ENCODE measurements at regions not wholly inside any gene's neighbourhood (a gene's known extent, or its start where the extent isn't known, plus 50 kb on each side); places are given as distances from the start of the nearest gene placed in this dataset.
A peak's percentile ranks its signal among the peaks of the same experiment; 100 is the strongest.
"Not testable (repeated sequence)": the region's sequence is repeated elsewhere in the genome, so short reads cannot be mapped to it uniquely, and the experiment has no call there.

DNA sequence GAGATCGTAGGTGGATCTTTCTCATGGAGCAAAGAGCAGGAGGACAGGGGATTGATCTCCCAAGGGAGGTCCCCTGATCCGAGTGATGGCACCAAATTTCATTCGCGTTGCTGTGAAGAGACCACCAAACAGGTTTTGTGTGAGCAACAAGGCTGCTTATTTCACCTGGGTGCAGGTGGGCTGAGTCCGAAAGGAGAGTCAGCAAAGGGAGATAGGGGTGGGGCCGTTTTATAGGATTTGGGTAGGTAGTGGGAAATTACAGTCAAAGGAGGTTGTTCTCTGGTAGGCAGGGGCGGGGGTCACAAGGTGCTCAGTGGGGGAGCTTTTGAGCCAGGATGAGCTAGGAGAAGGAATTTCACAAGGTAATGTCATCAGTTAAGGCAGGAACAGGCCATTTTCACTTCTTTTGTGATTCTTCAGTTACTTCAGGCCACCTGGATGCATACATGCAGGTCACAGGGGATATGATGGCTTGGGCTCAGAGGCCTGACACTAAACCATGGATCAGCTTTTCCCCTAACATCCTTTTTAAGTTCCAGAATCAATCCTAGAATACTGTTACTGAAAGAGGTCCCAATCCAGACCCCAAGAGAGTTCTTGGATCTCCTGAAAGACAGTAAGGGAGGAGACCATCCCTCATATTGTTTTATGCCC lies 110.6 kb upstream of the PPM1J start:
- H2BK5ac ChIP-seq (ENCODE audit: low read depth, low read length, poor library complexity, severe bottlenecking); DNase-seq; H2BK120ac ChIP-seq (ENCODE audit: low read depth, low read length); H3K4me2 ChIP-seq (ENCODE audit: low read length, poor library complexity, severe bottlenecking); H2AFZ ChIP-seq (ENCODE audit: low read depth, low read length); H3K27ac ChIP-seq (ENCODE audit: low read length, poor library complexity, severe bottlenecking); H3K4me1 ChIP-seq (ENCODE audit: control insufficient read depth, insufficient read depth, low read depth, low read length); H3K4me3 ChIP-seq (ENCODE audit: insufficient read depth in 1 of 2, low read depth in 1 of 2, low read length in 2 of 2); H3K27me3 ChIP-seq (ENCODE audit: control insufficient read depth in 1 of 2, insufficient read depth in 1 of 2, low read length in 2 of 2); H3K79me1 ChIP-seq (replicated peaks; ENCODE audit: low read length, poor library complexity, severe bottlenecking); H2BK15ac ChIP-seq (ENCODE audit: low read depth, poor library complexity, severe bottlenecking); H4K8ac ChIP-seq (ENCODE audit: low read length); H3K23ac ChIP-seq (ENCODE audit: low read length in 2 of 2); H3K9ac ChIP-seq (ENCODE audit: low read length); H3K14ac ChIP-seq (ENCODE audit: low read length in 2 of 2); H3K18ac ChIP-seq (ENCODE audit: low read depth in 1 of 2, low read length in 2 of 2); H3K36me3 ChIP-seq (ENCODE audit: control insufficient read depth in 1 of 2, insufficient read depth in 2 of 2, low read depth in 1 of 2, low read length in 2 of 2); H2BK12ac ChIP-seq (ENCODE audit: low read length in 2 of 2); H4K91ac ChIP-seq (ENCODE audit: low read length); H3K4ac ChIP-seq (ENCODE audit: low read depth in 1 of 2, low read length in 2 of 2); H2AK5ac ChIP-seq (ENCODE audit: low read length, severe bottlenecking); H3K9me3 ChIP-seq (ENCODE audit: control insufficient read depth, low read length): not testable (repeated sequence)
- WGBS = 62% methylated on average over 6 of the region's 7 CpGs

DNA sequence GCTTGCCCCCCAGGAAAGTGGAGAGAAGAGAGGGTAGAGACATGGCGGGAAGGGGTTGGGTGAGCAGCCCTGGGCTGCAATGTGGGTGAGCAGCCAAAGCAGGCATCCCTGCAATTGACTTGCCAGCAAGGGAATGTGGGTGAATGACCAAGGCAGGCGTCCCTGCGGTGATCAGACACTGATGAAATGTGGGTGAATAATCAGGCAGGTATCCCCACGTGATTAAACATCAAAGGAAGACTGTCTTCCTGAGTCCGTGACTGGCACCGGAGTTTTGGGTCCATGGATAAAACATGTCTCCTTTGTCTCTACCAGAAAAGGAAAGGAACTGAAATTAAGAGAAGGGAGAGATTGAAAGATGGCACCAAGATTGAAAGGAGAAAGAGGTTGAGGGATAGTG lies 109.9 kb upstream of the PPM1J start:
- H2AFZ ChIP-seq (ENCODE audit: low read depth, low read length); H2BK15ac ChIP-seq (ENCODE audit: low read depth, poor library complexity, severe bottlenecking); H3K14ac ChIP-seq (ENCODE audit: low read length in 2 of 2); H2AK5ac ChIP-seq (ENCODE audit: low read length, severe bottlenecking); H2BK120ac ChIP-seq (ENCODE audit: low read depth, low read length); H4K8ac ChIP-seq (ENCODE audit: low read length); H3K18ac ChIP-seq (ENCODE audit: low read depth in 1 of 2, low read length in 2 of 2); H3K36me3 ChIP-seq (ENCODE audit: control insufficient read depth in 1 of 2, insufficient read depth in 2 of 2, low read depth in 1 of 2, low read length in 2 of 2); H3K27me3 ChIP-seq (ENCODE audit: control insufficient read depth in 1 of 2, insufficient read depth in 1 of 2, low read length in 2 of 2); H3K4me2 ChIP-seq (ENCODE audit: low read length, poor library complexity, severe bottlenecking); H3K9ac ChIP-seq (ENCODE audit: low read length); H3K4me1 ChIP-seq (ENCODE audit: control insufficient read depth, insufficient read depth, low read depth, low read length); H2BK12ac ChIP-seq (ENCODE audit: low read length in 2 of 2); H3K4me3 ChIP-seq (ENCODE audit: insufficient read depth in 1 of 2, low read depth in 1 of 2, low read length in 2 of 2); H3K27ac ChIP-seq (ENCODE audit: low read length, poor library complexity, severe bottlenecking); DNase-seq; H3K9me3 ChIP-seq (ENCODE audit: control insufficient read depth, low read length); H4K91ac ChIP-seq (ENCODE audit: low read length); H3K79me1 ChIP-seq (replicated peaks; ENCODE audit: low read length, poor library complexity, severe bottlenecking); H2BK5ac ChIP-seq (ENCODE audit: low read depth, low read length, poor library complexity, severe bottlenecking); H3K23ac ChIP-seq (ENCODE audit: low read length in 2 of 2); H3K4ac ChIP-seq (ENCODE audit: low read depth in 1 of 2, low read length in 2 of 2): not testable (repeated sequence)
- WGBS = 87% methylated on average over 6 of the region's 6 CpGs

DNA sequence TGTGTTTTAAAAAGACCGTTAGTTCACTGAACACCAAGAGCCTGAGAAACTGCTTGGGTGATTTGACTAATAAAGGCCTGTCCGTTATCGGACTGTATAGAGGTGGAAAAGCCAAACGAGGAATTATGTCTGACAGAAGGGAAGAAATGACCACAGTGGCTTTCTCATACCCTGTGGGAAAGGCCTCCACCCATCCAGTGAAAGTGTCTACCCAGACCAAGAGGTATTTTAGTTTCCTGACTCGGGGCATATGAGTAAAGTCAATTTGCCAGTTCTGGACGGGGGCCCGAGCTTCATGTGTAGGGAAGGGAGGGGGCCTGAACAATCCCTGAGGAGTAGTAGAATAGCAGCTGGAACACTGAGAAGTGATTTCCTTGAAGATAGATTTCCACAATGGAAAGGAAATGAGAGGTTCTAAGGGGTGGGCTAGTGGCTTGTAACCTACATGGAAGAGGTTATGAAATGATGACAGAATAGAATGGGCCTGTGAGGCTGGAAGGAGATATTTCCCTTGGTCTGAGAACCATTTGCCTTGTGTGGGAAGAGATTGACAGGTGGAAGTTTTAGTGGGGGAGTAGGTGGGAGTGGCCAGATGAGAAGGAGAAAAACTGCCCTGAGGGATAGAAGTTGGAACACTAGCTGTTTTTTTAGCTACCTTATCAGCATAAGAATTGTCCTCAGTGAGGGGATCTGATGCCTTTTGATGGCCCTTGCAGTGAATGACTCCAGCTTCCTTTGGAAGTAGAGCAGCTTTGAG lies 106.4 kb upstream of the PPM1J start:
- H2AK5ac ChIP-seq (ENCODE audit: low read length, severe bottlenecking); H3K27ac ChIP-seq (ENCODE audit: low read length, poor library complexity, severe bottlenecking); DNase-seq; H3K36me3 ChIP-seq (ENCODE audit: control insufficient read depth in 1 of 2, insufficient read depth in 2 of 2, low read depth in 1 of 2, low read length in 2 of 2); H3K4me1 ChIP-seq (ENCODE audit: control insufficient read depth, insufficient read depth, low read depth, low read length); H3K14ac ChIP-seq (ENCODE audit: low read length in 2 of 2); H3K4me2 ChIP-seq (ENCODE audit: low read length, poor library complexity, severe bottlenecking); H2BK15ac ChIP-seq (ENCODE audit: low read depth, poor library complexity, severe bottlenecking); H3K4me3 ChIP-seq (ENCODE audit: insufficient read depth in 1 of 2, low read depth in 1 of 2, low read length in 2 of 2); H3K18ac ChIP-seq (ENCODE audit: low read depth in 1 of 2, low read length in 2 of 2); H3K9ac ChIP-seq (ENCODE audit: low read length); H3K9me3 ChIP-seq (ENCODE audit: control insufficient read depth, low read length); H4K91ac ChIP-seq (ENCODE audit: low read length); H2BK12ac ChIP-seq (ENCODE audit: low read length in 2 of 2); H4K8ac ChIP-seq (ENCODE audit: low read length); H3K27me3 ChIP-seq (ENCODE audit: control insufficient read depth in 1 of 2, insufficient read depth in 1 of 2, low read length in 2 of 2); H3K79me1 ChIP-seq (replicated peaks; ENCODE audit: low read length, poor library complexity, severe bottlenecking); H2AFZ ChIP-seq (ENCODE audit: low read depth, low read length); H2BK5ac ChIP-seq (ENCODE audit: low read depth, low read length, poor library complexity, severe bottlenecking); H3K23ac ChIP-seq (ENCODE audit: low read length in 2 of 2); H2BK120ac ChIP-seq (ENCODE audit: low read depth, low read length); H3K4ac ChIP-seq (ENCODE audit: low read depth in 1 of 2, low read length in 2 of 2): not testable (repeated sequence)
- WGBS = 89% methylated on average over 7 of the region's 7 CpGs

DNA sequence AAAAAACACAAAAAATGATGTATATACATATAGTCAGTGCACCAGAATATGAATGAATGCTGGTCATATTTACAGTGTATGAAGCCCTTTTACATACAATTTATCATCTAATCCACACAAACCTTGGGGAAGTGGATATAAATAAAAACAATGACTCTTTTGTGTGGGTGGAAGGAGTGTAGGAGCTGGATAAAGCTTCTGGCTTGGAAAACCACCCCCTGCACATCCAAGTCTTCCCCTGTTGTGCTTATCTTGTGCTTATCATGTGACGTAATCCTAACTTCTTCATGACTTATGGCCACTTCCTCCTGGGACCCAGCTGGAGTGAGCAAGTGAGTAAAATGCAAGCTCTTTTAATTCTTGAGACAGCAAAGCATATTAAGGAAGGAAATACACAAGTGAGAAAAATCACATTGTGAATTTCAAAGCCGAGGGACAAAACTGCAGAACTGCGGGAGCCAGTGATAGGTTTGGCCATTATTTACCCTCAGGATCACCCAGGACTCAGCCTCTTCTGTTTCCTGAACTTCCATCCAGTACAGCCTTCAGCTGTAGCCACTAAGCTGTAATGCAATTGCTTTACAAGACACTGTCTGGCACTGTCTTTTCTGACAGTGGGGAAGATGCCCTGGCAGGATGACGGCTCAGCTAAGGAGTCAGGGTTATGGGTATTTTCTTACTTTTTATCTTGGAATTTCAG lies 104.0 kb upstream of the PPM1J start:
- Histone ChIP-seq H3K14ac (ENCODE audit: low read length in 2 of 2) (no peak overlapping the region), H3K4me2 (ENCODE audit: low read length, poor library complexity, severe bottlenecking) (no peak overlapping the region), H4K8ac (ENCODE audit: low read length) (peak overlapping the region; percentile 74), H3K36me3 (ENCODE audit: control insufficient read depth in 1 of 2, insufficient read depth in 2 of 2, low read depth in 1 of 2, low read length in 2 of 2) (no peaks in the 10 kb centered on the region), H3K79me1 (replicated peaks; ENCODE audit: low read length, poor library complexity, severe bottlenecking) (no peaks in the 10 kb centered on the region), H2BK12ac (ENCODE audit: low read length in 2 of 2) (no peak overlapping the region), H3K18ac (ENCODE audit: low read depth in 1 of 2, low read length in 2 of 2) (no peak overlapping the region), H3K27ac (ENCODE audit: low read length, poor library complexity, severe bottlenecking) (peak overlapping the region; percentile 32), H2BK15ac (ENCODE audit: low read depth, poor library complexity, severe bottlenecking) (no peak overlapping the region), H4K91ac (ENCODE audit: low read length) (no peak overlapping the region), H2AFZ (ENCODE audit: low read depth, low read length) (no peak overlapping the region), H3K23ac (ENCODE audit: low read length in 2 of 2) (no peak overlapping the region), H3K27me3 (ENCODE audit: control insufficient read depth in 1 of 2, insufficient read depth in 1 of 2, low read length in 2 of 2) (no peaks in the 10 kb centered on the region), H3K4me3 (ENCODE audit: insufficient read depth in 1 of 2, low read depth in 1 of 2, low read length in 2 of 2) (no peak overlapping the region), H3K4me1 (ENCODE audit: control insufficient read depth, insufficient read depth, low read depth, low read length) (peaks cover 4% of the 10 kb centered on the region), H2BK5ac (ENCODE audit: low read depth, low read length, poor library complexity, severe bottlenecking) (no peak overlapping the region), H2BK120ac (ENCODE audit: low read depth, low read length) (no peak overlapping the region), H3K4ac (ENCODE audit: low read depth in 1 of 2, low read length in 2 of 2) (no peak overlapping the region), H3K9ac (ENCODE audit: low read length) (peak overlapping the region; percentile 14), H3K9me3 (ENCODE audit: control insufficient read depth, low read length) (no peaks in the 10 kb centered on the region), H2AK5ac (ENCODE audit: low read length, severe bottlenecking) (no peak overlapping the region)
- DNase-seq = peak; percentile 81
- WGBS = 2% methylated on average over 2 of the region's 4 CpGs
